IMR-90 (cell line): ENCODE measurements at regions not wholly inside any gene's neighbourhood (a gene's known extent, or its start where the extent isn't known, plus 50 kb on each side); places are given as distances from the start of the nearest gene placed in this dataset.

Experiments used
- ATAC-seq: fragments of 200-7000 bp; cut with Tn5 transposase; 2 replicates; pipeline ENCODE4 v1.9.1; 2020; ENCODE audit warnings: low read depth, mild to moderate bottlenecking, moderate library complexity
- BruUV-seq: library from RNA; stranded (reverse); fragments of 400-500 nt; replicated peaks from 2 replicates; lab custom pipeline; 2021; lab: Mats Ljungman, UMichigan
- CTCF ChIA-PET: fragments of 300-600 bp; formaldehyde crosslinking; extraction: SDS; loops from one replicate; lab custom pipeline; 2021; ENCODE audit warnings: antibody characterized with exemption; lab: Yijun Ruan, JAX
- POLR2A ChIA-PET: fragments of 300-600 bp; sonication (Branson Sonifier 250); formaldehyde crosslinking; loops from one replicate; lab custom pipeline; 2022; ENCODE audit warnings: antibody characterized with exemption; ENCODE audit not compliant: unreplicated experiment; lab: Charles Lee
- DNase-seq: peaks from one replicate; pipeline ENCODE4 v3.0.0; 2013
- H2AFZ ChIP-seq: replicated peaks from 2 replicates; pipeline ENCODE3; 2013; ENCODE audit warnings: low read length, mild to moderate bottlenecking; ENCODE audit not compliant: poor library complexity
- H2AK5ac ChIP-seq: 2 replicates; pipeline ENCODE4 v1.6.1; 2013; ENCODE audit warnings: low read depth, low read length, inconsistent platforms
- H2AK9ac ChIP-seq: replicated peaks from 2 replicates; pipeline ENCODE3; 2013; ENCODE audit warnings: mild to moderate bottlenecking, low read depth, low read length, moderate library complexity; ENCODE audit not compliant: poor library complexity
- H2BK120ac ChIP-seq: 2 replicates; pipeline ENCODE4 v1.6.1; 2013; ENCODE audit warnings: low read depth, low read length, inconsistent platforms
- H2BK15ac ChIP-seq: 3 replicates; pipeline ENCODE4 v1.6.1; 2013; ENCODE audit warnings: low read depth, low read length, inconsistent platforms
- H2BK20ac ChIP-seq: 2 replicates; pipeline ENCODE4 v1.6.1; 2013; ENCODE audit warnings: low read depth, mild to moderate bottlenecking, inconsistent platforms, low read length, moderate library complexity
- H2BK5ac ChIP-seq: 2 replicates; pipeline ENCODE4 v1.6.1; 2013; ENCODE audit warnings: mild to moderate bottlenecking, low read depth, low read length, inconsistent platforms; ENCODE audit not compliant: poor library complexity, severe bottlenecking
- H3K14ac ChIP-seq: replicated peaks from 2 replicates; pipeline ENCODE4 v1.6.1; 2013; ENCODE audit warnings: low read depth, low read length, inconsistent platforms
- H3K18ac ChIP-seq: 2 replicates; pipeline ENCODE4 v1.6.1; 2013; ENCODE audit warnings: low read depth, low read length, control low read depth
- H3K23ac ChIP-seq: 2 replicates; pipeline ENCODE4 v1.6.1; 2013; ENCODE audit warnings: low read depth, low read length, inconsistent platforms
- H3K27ac ChIP-seq: 2 replicates; pipeline ENCODE4 v1.5.1; 2013; ENCODE audit warnings: mild to moderate bottlenecking, control low read depth, low read length; ENCODE audit not compliant: insufficient read depth
- H3K27me3 ChIP-seq: 2 replicates; pipeline ENCODE4 v1.6.1; 2013; ENCODE audit warnings: low read length; ENCODE audit not compliant: control insufficient read depth, insufficient read depth
- H3K36me3 ChIP-seq: 2 replicates; pipeline ENCODE4 v1.6.1; 2013; ENCODE audit warnings: low read length, mixed read lengths; ENCODE audit not compliant: control insufficient read depth, insufficient read depth
- H3K4ac ChIP-seq: 2 replicates; pipeline ENCODE4 v1.6.1; 2013; ENCODE audit warnings: low read depth, low read length, inconsistent platforms
- H3K4me1 ChIP-seq: 2 replicates; pipeline ENCODE4 v1.6.1; 2013; ENCODE audit warnings: low read length, mixed read lengths; ENCODE audit not compliant: control insufficient read depth, insufficient read depth
- H3K4me2 ChIP-seq: 2 replicates; pipeline ENCODE4 v1.6.1; 2013; ENCODE audit warnings: low read depth, mild to moderate bottlenecking, control low read depth, low read length, moderate library complexity
- H3K4me3 ChIP-seq: 2 replicates; pipeline ENCODE4 v1.5.1; 2013; ENCODE audit warnings: low read depth, mild to moderate bottlenecking, control low read depth, low read length, moderate library complexity; ENCODE audit not compliant: insufficient read depth
- H3K56ac ChIP-seq: 2 replicates; pipeline ENCODE4 v1.6.1; 2013; ENCODE audit warnings: low read length, inconsistent platforms; ENCODE audit not compliant: insufficient read depth; ENCODE audit errors: extremely low read depth
- H3K79me1 ChIP-seq, 2 experiments: 2 replicates each; pipeline ENCODE4 v1.6.1; 2013; ENCODE audit warnings: low read length in 2 of 2, inconsistent platforms in 1 of 2, low read depth in 1 of 2
- H3K9ac ChIP-seq: 2 replicates; pipeline ENCODE4 v1.6.1; 2013; ENCODE audit warnings: low read depth, low read length, control low read depth
- H3K9me1 ChIP-seq: 2 replicates; pipeline ENCODE4 v1.6.1; 2013; ENCODE audit warnings: low read length, inconsistent platforms; ENCODE audit not compliant: insufficient read depth
- H3K9me3 ChIP-seq: 2 replicates; pipeline ENCODE4 v1.6.1; 2013; ENCODE audit warnings: low read length; ENCODE audit not compliant: control insufficient read depth, insufficient read depth
- H4K20me1 ChIP-seq: 2 replicates; pipeline ENCODE4 v1.6.1; 2013; ENCODE audit warnings: low read length, inconsistent platforms; ENCODE audit not compliant: insufficient read depth
- H4K5ac ChIP-seq: 2 replicates; pipeline ENCODE4 v1.6.1; 2013; ENCODE audit warnings: mild to moderate bottlenecking, low read depth, low read length, control low read depth
- H4K8ac ChIP-seq, 2 experiments: 2 replicates each; pipeline ENCODE4 v1.6.1; 2013; ENCODE audit warnings: low read depth in 2 of 2, low read length in 2 of 2, control low read depth in 1 of 2, inconsistent platforms in 1 of 2
- H4K91ac ChIP-seq: 2 replicates; pipeline ENCODE4 v1.6.1; 2013; ENCODE audit warnings: low read depth, low read length, inconsistent platforms; ENCODE audit not compliant: insufficient read depth
- BHLHE40 ChIP-seq: fragments of 150-350 bp; IDR thresholded peaks from 2 replicates; pipeline ENCODE4 v1.6.1; 2016; ENCODE audit warnings: mild to moderate bottlenecking, low read depth, low read length
- CEBPB ChIP-seq: IDR thresholded peaks from 2 replicates; pipeline ENCODE4 v1.6.1; 2012; ENCODE audit warnings: low read depth, low read length, improper control_type of control experiment
- CHD1 ChIP-seq: IDR thresholded peaks from 2 replicates; pipeline ENCODE4 v1.6.1; 2012; ENCODE audit warnings: low read depth, low read length, improper control_type of control experiment
- CTCF ChIP-seq: conservative IDR thresholded peaks from 2 replicates; pipeline ENCODE4 v1.5.1; 2012; ENCODE audit warnings: mild to moderate bottlenecking, low read depth, low read length, improper control_type of control experiment
- ELK1 ChIP-seq: fragments of 150-350 bp; IDR thresholded peaks from 2 replicates; pipeline ENCODE4 v1.6.1; 2016; ENCODE audit warnings: low read depth, mild to moderate bottlenecking, low read length, moderate library complexity, borderline replicate concordance
- FOS ChIP-seq: fragments of 150-350 bp; IDR thresholded peaks from 2 replicates; pipeline ENCODE4 v1.6.1; 2016; ENCODE audit warnings: low read depth, low read length
- MAFK ChIP-seq: IDR thresholded peaks from 2 replicates; pipeline ENCODE4 v1.6.1; 2012; ENCODE audit warnings: low read depth, low read length, improper control_type of control experiment
- MAZ ChIP-seq: IDR thresholded peaks from 2 replicates; pipeline ENCODE4 v1.6.1; 2012; ENCODE audit warnings: low read depth, mild to moderate bottlenecking, low read length, improper control_type of control experiment, moderate library complexity, borderline replicate concordance
- MXI1 ChIP-seq: IDR thresholded peaks from 2 replicates; pipeline ENCODE4 v1.6.1; 2012; ENCODE audit warnings: low read depth, mild to moderate bottlenecking, low read length, moderate library complexity, borderline replicate concordance
- NFE2L2 ChIP-seq: fragments of 150-350 bp; IDR thresholded peaks from 2 replicates; pipeline ENCODE4 v1.6.1; 2016; ENCODE audit warnings: low read depth, mild to moderate bottlenecking, low read length
- RAD21 ChIP-seq: IDR thresholded peaks from 2 replicates; pipeline ENCODE4 v1.6.1; 2012; ENCODE audit warnings: low read length, improper control_type of control experiment
- RCOR1 ChIP-seq: IDR thresholded peaks from 2 replicates; pipeline ENCODE4 v1.6.1; 2012; ENCODE audit warnings: mild to moderate bottlenecking, low read length, improper control_type of control experiment; ENCODE audit not compliant: insufficient replicate concordance
- RFX5 ChIP-seq: IDR thresholded peaks from 2 replicates; pipeline ENCODE4 v1.8.0; 2012; ENCODE audit warnings: low read depth, mild to moderate bottlenecking, low read length, moderate library complexity
- USF2 ChIP-seq: fragments of 150-350 bp; IDR thresholded peaks from 2 replicates; pipeline ENCODE4 v1.6.1; 2017; ENCODE audit warnings: mild to moderate bottlenecking, antibody characterized with exemption, low read length, low read depth
- WGBS, 2 experiments: methylation state at CpG; one replicate each; pipeline versions ENCODE4 v1.1.5 to v1.1.7; 2013; ENCODE audit warnings: missing lambda C conversion rate in 2 of 2; ENCODE audit not compliant: insufficient read length in 1 of 2; ENCODE audit errors: extremely low coverage in 2 of 2; 5-methylcytosine and 5-hydroxymethylcytosine counted together
- dilution Hi-C: fragments of 300-500 bp; cut with HindIII; formaldehyde crosslinking; loops from one replicate; pipeline ENCODE4 v1.14.3; 2018; ENCODE audit warnings: low sequenced_read_pairs; ENCODE audit not compliant: unreplicated experiment
- in situ Hi-C: fragments of 300-500 bp; cut with MboI; formaldehyde crosslinking; loops from 3 replicates; pipeline ENCODE4 v1.14.3; 2019; ENCODE audit warnings: low sequenced_read_pairs, inconsistent platforms, mixed read lengths
- intact Hi-C: fragments of 100-400 bp; cut with micrococcal nuclease; formaldehyde crosslinking; loops from 2 replicates; pipeline ENCODE4 v1.10.0; 2022

GRCh38 chr20:16678779-16679178 lies 51.0 kb upstream of the SNRPB2 start:
- TF ChIP-seq BHLHE40 (no peak), MAFK (no peak), CHD1 (no peak), MAZ (no peak), MXI1 (no peak), ELK1 (no peak), FOS (no peak), NFE2L2 (no peak), CTCF (no peak), RFX5 (no peak), RAD21 (no peak), RCOR1 (no peak), USF2 (no peak), CEBPB (no peak)
- no peaks in the 10 kb centered on the region for H3K79me1 ChIP-seq
- dilution Hi-C loops (no loop called here), intact Hi-C loops (no loop called here), in situ Hi-C loops (no loop called here)
- no peaks in the 10 kb centered on the region for H3K9me3 ChIP-seq
- H2BK5ac ChIP-seq: no peak overlapping the region
- H4K91ac ChIP-seq: no peak overlapping the region
- no peak overlapping the region for H3K9ac ChIP-seq
- no peak overlapping the region for H3K4me2 ChIP-seq
- no peaks in the 10 kb centered on the region for H4K20me1 ChIP-seq
- no peak overlapping the region for H3K18ac ChIP-seq
- no peak overlapping the region for H2BK120ac ChIP-seq
- no peaks in the 10 kb centered on the region for H3K9me1 ChIP-seq
- no peak overlapping the region for H3K14ac ChIP-seq
- H3K23ac ChIP-seq: no peak overlapping the region
- no TSS peak for BruUV-seq
- ATAC-seq (no peak), DNase-seq (no peak)
- no peaks in the 10 kb centered on the region for H3K36me3 ChIP-seq
- no peak overlapping the region for H2BK15ac ChIP-seq
- H3K4me3 ChIP-seq: no peak overlapping the region
- H2AK5ac ChIP-seq: no peak overlapping the region
- H3K27ac ChIP-seq: no peak overlapping the region
- H3K56ac ChIP-seq: no peak overlapping the region
- no peak overlapping the region for H2AFZ ChIP-seq
- ChIA-PET POLR2A (no interaction called here), CTCF (no interaction called here)
- no peak overlapping the region for H2AK9ac ChIP-seq
- H4K5ac ChIP-seq: no peak overlapping the region
- no peaks in the 10 kb centered on the region for H3K27me3 ChIP-seq
- no CpG with 5 or more reads among the region's 4 CpGs for WGBS, 2 experiments
- no peaks in the 10 kb centered on the region for H3K4me1 ChIP-seq
- H2BK20ac ChIP-seq: no peak overlapping the region
- no peak overlapping the region for H3K4ac ChIP-seq
- no peak overlapping the region for H4K8ac ChIP-seq
